Fibroblast of skin of back (primary cell): ENCODE measurements at regions not wholly inside any gene's neighbourhood (a gene's known extent, or its start where the extent isn't known, plus 50 kb on each side); places are given as distances from the start of the nearest gene placed in this dataset.
A peak's percentile ranks its signal among the peaks of the same experiment; 100 is the strongest.

Experiments used
- DNase-seq: peaks from one replicate; pipeline ENCODE4 v3.0.0-alpha.2; 2013

DNA sequence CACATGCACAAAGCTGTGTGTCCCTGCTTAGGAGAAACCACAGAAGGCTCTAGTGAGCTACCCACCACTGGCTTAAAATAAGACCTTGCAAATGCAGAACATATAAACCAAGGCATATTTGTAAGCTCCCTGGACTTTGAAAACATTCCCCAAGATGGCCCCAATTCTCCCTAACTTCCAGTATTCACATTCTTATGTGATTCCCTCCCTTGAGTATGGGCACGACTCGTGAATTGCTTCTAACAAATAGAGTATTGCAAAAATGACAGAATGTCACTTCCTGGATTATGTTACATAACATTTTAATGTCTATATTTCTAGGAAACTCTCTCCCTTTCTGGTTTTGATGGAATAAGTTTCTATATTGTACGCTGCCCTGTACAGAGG, 131.8 kb upstream of the MCTP2 start:
- peak; percentile 35 for DNase-seq

- DNase-seq = peak; percentile 72
Measured at GRCh38 chr15:94098921-94099573, 132.3 kb upstream of the MCTP2 start.

DNA sequence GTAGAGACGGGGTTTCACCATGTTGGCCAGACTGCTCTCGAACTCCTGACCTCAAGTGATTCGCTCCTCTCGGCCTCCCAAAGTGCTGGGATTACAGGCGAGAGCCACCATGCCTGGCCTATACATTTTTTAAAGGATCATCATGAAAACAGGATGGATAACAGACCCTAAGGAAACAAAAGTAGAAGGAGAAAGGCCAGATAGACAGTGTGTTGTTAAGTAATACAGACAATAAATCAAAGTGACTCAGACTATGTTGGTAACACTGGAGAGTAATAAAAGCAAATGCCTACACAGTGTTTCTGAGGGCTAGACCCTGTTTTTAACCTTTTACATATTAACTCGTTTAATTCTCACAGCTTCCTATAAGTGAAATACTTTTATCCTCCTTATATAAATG, 133.8 kb upstream of the MCTP2 start:
- DNase-seq = peak; percentile 75

DNA sequence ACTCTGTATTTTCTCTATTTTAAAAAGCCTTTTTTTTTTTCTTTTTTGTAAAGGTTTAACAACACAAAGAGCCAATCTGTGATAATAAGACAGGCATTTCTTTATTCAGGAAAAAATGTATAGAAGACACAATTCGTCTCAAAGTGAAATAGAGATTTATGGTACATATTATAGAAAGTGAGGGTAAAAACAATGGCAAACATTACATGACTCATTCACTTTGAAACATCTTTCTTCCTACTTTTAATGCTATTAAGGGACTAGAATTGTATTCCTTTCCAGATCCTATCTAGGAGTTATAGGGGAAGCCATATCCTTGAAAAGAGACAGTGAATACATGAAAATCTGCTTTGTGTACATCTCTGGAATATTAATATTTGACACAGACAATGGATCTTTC, 137.1 kb upstream of the MCTP2 start:
- no peak for DNase-seq

- peak; percentile 79 for DNase-seq
Measured at GRCh38 chr15:94086341-94086740, 145.0 kb upstream of the MCTP2 start.

DNA sequence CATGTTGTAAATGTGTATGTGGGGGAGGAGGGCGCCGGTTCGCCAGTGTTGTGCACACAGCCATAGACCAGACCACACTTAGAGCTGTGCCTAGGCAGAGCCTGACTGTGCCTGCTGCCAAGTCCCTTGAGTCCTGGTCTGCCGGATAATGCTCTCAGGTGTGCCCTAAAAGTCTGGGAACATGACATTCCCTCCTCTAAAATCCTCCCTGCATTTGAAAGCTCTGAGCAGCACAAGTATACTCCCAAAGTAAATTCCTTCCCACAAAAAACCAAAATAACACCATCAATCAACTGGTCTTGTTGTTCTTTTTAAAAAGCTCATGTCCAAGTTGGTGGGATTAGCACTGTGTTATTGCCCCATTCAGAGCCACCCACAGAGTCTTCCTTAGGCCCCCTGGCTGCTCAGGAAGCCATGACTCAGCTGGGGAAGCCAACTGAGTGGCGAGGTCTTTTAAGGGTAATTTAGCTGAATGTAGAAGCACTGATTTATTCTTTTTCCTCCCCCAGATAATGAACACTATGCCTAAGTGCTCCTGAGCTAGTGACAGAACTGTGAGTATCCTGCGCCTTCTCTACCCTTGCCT, 147.8 kb upstream of the MCTP2 start:
- DNase-seq = peak; percentile 93

DNA sequence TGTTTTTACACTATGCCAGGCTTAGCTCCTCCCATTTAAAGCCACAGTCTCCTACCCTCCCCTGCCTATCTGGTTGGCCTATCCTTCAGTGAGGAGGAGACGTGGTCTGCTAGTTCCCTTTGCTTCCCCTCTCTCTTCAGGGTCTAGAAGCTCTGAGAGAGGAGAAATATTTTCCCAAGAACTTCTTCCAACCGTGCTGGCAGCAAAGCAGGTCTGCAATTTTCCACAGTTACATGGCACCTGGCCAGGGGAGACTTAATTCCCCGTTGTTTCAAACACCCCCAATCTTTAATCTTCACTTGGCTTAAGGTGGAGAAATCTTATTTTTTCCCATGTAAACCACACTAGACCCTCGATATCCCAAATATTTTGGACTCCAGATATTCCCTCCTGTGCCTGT, 149.5 kb upstream of the MCTP2 start:
- DNase-seq = no peak

DNA sequence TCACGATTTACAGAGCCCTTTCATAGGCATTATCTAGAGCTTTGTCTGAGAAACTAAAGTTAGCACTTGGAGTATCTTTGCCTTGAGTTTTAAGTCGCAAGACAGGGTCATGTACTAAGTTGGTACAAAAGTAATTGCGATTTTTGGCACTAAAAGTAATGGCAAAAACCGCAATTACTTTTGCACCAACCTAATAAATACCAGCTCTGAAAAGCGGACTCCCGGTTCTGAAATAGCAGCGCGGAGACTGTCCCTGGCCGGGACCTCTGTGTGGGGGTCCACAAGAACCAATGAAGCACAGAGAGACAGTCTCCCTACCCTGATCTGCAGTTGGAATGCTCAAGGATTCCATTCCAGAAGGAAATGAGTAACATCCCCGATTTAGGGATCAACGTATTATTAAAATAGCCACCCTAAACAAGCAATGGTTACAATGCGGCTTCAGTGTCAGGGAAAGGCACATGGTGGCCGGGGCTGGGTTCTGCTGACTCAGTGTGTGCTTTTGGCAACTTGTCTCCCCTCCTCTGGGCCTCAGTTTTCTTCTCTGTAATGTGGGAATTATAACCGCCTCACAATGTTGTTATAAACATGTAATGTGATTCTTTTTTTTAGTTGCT, 150.3 kb upstream of the MCTP2 start:
- peak; percentile 49 for DNase-seq

DNA sequence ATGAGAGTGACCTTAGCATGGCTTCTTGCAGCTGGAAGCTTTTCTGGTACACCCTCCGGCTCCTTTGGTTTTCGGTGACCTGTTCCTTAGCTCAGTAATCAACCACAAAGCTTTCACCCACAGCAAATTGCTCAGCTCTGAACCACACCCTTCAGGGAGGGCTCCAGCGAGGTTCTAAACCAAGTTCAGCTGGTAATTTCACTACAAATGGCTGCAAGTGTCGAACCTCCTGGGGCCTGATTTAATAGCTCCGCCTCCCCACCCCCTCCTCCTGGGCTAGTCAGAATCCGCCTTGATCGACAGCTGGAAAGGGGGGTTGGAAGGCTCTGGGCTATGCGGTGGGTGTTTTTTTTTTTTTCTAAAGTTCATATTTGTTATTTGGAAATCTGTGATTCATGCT, 150.9 kb upstream of the MCTP2 start:
- DNase-seq = peak; percentile 67

- no peak for DNase-seq
Measured at GRCh38 chr15:94079968-94080367, 151.4 kb upstream of the MCTP2 start.

GRCh38 chr15:94079459-94079858, 151.9 kb upstream of the MCTP2 start:
- no peak for DNase-seq

GRCh38 chr15:94077938-94078337, 153.4 kb upstream of the MCTP2 start:
- DNase-seq = no peak

DNA sequence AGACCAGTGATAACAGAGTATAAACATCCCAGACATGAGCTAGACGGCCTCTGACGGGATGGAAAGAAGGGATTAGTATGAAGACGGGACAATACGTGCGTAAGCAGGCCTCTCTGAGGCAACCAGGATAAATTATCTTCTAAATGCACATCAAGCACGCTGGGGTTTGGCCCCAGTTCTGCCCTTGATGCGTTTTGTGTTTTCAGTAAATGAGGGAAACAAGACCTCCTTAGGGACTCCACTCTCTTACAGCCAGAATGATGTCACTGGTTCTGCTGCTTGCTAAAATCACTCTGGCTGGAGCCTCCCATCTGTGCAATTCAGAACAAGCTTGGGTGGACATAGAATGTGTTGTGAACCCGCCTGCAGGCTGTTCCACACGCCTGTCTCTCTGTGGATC, 156.0 kb upstream of the MCTP2 start:
- DNase-seq = no peak

GRCh38 chr15:94070356-94071295, 160.7 kb upstream of the MCTP2 start:
- DNase-seq = peak; percentile 75

- no peak for DNase-seq
Measured at GRCh38 chr15:94069844-94070243, 161.5 kb upstream of the MCTP2 start.

- DNase-seq = no peak
Measured at GRCh38 chr15:94066811-94067210, 164.6 kb upstream of the MCTP2 start.

DNA sequence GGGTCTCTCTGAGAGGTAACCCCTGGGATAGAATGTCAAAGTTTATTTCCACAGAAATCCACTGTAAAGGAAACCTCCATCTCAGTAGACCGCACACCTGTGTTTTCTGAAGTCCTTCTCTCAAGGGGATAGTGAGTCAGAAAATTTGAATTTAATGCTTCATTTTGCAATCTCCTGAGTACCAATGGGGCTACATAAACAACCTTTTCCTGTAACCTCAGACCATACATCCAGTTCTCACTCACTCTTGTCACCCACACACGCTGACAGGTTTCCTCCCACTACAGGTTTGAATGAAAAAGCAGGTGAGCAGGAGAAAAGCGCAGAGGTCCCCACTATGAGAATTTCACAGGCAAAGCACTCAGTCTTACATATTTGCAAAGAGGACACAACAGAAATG, 165.3 kb upstream of the MCTP2 start:
- DNase-seq = no peak

- no peak for DNase-seq
Measured at GRCh38 chr15:94064676-94065313, 166.6 kb upstream of the MCTP2 start.

DNA sequence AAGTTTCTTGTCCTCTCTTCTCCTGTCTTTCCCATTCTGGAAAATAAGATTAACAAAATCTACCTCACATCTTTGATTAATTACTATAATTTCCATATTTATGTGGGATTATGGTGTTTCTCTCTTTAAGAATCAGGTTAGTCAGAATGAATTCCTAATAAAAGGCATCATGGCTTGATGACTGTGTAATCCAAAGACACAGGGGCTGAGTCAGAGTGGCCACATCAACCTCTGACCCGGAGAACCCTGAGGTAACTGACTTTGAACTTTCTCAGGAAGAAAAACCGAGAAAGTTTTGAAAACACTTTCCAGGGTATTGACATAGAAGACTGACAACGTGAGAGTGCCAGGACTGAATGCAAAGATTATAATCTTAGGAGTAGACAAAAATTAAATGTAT, 170.3 kb upstream of the MCTP2 start:
- no peak for DNase-seq

GRCh38 chr15:94059013-94059587, 172.3 kb upstream of the MCTP2 start:
- no peak for DNase-seq

GRCh38 chr15:94057305-94057704, 174.1 kb upstream of the MCTP2 start:
- no peak for DNase-seq

- DNase-seq = peak; percentile 80
Measured at GRCh38 chr15:94056314-94056713, 175.0 kb upstream of the MCTP2 start.
